Prostate gland (tissue), 2 donors: ENCODE measurements at regions not wholly inside any gene's neighbourhood (a gene's known extent, or its start where the extent isn't known, plus 50 kb on each side); places are given as distances from the start of the nearest gene placed in this dataset.

Experiments used
- CTCF ChIP-seq, 4 experiments: fragments of 200-600 bp in 2 of 4; fragments of 450-650 bp in 2 of 4; sonication (generic) in 2 of 4; IDR thresholded peaks; 1 replicate in 3 of 4; 2 replicates in 1 of 4; pipeline ENCODE4 v1.5.1; 2016 to 2019; ENCODE audit warnings: antibody characterized with exemption in 4 of 4, mild to moderate bottlenecking in 2 of 4, moderate library complexity in 2 of 4
- POLR2A ChIP-seq: fragments of 450-650 bp; IDR thresholded peaks from one replicate; pipeline ENCODE4 v1.6.1; 2016; ENCODE audit warnings: antibody characterized with exemption, mild to moderate bottlenecking
- POLR2AphosphoS5 ChIP-seq: sonication (generic); formaldehyde crosslinking; IDR thresholded peaks from one replicate; pipeline ENCODE4 v1.6.1; 2017; ENCODE audit warnings: antibody characterized with exemption

DNA sequence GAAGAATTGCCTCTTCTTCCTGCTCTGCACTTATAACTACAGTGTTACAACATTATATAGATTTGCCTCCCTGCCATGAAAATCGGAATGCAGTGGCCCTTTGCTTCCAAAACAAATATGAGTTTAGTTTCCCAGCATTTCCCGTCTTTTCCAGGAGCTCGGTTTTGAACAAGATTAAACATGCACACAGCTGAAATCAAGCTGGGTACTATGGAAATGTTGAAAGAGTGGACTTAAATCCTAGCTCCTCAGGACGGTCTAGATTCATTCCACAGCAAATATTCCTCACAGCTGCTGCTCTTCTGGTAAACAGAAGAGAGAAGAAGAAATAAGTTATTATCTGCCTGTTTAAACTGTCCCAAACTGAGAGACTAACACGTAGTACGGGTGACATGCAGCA lies 161.4 kb downstream of the PIK3R1 start:
- TF ChIP-seq CTCF (IDR thresholded peaks at IDR 0.05) (no peak), POLR2AphosphoS5 (peak; percentile 45), POLR2A (no peak)
